NCI-H526 treated with DMSO at 0.1 percent for 48 hours (cell line): ENCODE measurements at regions not wholly inside any gene's neighbourhood (a gene's known extent, or its start where the extent isn't known, plus 50 kb on each side); places are given as distances from the start of the nearest gene placed in this dataset.

Source experiments
- DNase-seq: peaks from one replicate; lab custom pipeline; 2025; lab: John Stamatoyannopoulos, UW

- no peak for DNase-seq
Observed at GRCh38 chr2:120567128-120567527, 168.5 kb upstream of the GLI2 start.

- DNase-seq = no peak
Observed at GRCh38 chr2:120568089-120568974, 167.3 kb upstream of the GLI2 start.

GRCh38 chr2:120568975-120569268 lies 166.7 kb upstream of the GLI2 start:
- no peak for DNase-seq

- no peak for DNase-seq
Observed at GRCh38 chr2:120570001-120570400, 165.7 kb upstream of the GLI2 start.

GRCh38 chr2:120570546-120570945 lies 165.1 kb upstream of the GLI2 start:
- DNase-seq = no peak

- no peak for DNase-seq
Observed at GRCh38 chr2:120571015-120571728, 164.5 kb upstream of the GLI2 start.

GRCh38 chr2:120572226-120572625 lies 163.4 kb upstream of the GLI2 start:
- DNase-seq = no peak

- DNase-seq = no peak
Observed at GRCh38 chr2:120574620-120575019, 161.0 kb upstream of the GLI2 start.

- DNase-seq = no peak
Observed at GRCh38 chr2:120575966-120576365, 159.7 kb upstream of the GLI2 start.

GRCh38 chr2:120576509-120577474 lies 158.9 kb upstream of the GLI2 start:
- DNase-seq = peak; percentile 41

- no peak for DNase-seq
Observed at GRCh38 chr2:120577721-120578295, 157.9 kb upstream of the GLI2 start.

GRCh38 chr2:120578576-120579352 lies 156.9 kb upstream of the GLI2 start:
- no peak for DNase-seq

GRCh38 chr2:120579916-120580685 lies 155.6 kb upstream of the GLI2 start:
- DNase-seq = no peak

GRCh38 chr2:120580709-120581108 lies 155.0 kb upstream of the GLI2 start:
- DNase-seq = no peak

GRCh38 chr2:120583121-120583520 lies 152.5 kb upstream of the GLI2 start:
- DNase-seq = no peak

- no peak for DNase-seq
Observed at GRCh38 chr2:120583851-120584570, 151.7 kb upstream of the GLI2 start.

GRCh38 chr2:120586507-120587278 lies 149.0 kb upstream of the GLI2 start:
- no peak for DNase-seq

GRCh38 chr2:120587279-120587996 lies 148.2 kb upstream of the GLI2 start:
- DNase-seq = peak; percentile 38
